Activated B cell treated with CpG ODN at 0.5 μM for 24 hours (primary cell): ENCODE measurements at regions not wholly inside any gene's neighbourhood (a gene's known extent, or its start where the extent isn't known, plus 50 kb on each side); places are given as distances from the start of the nearest gene placed in this dataset.

ENCODE experiments used
- ATAC-seq: fragments of 200-7000 bp; cut with Tn5 transposase; one replicate; pipeline ENCODE4 v1.10.0; 2021; ENCODE audit warnings: low read depth, mild to moderate bottlenecking, moderate library complexity
- CTCF ChIA-PET: fragments of 350-600 bp; sonication (Branson Sonifier 250); formaldehyde crosslinking; loops from one replicate; lab custom pipeline; 2021; ENCODE audit warnings: antibody characterized with exemption; lab: Charles Lee
- POLR2A ChIA-PET: fragments of 350-600 bp; sonication (Branson Sonifier 250); formaldehyde crosslinking; loops from one replicate; lab custom pipeline; 2021; ENCODE audit warnings: antibody characterized with exemption; lab: Charles Lee
- DNase-seq: peaks from one replicate; pipeline ENCODE4 v3.0.0; 2022
- H3K27ac Mint-ChIP-seq: one replicate; pipeline ENCODE4 v1.8.0; 2020; ENCODE audit warnings: mixed read lengths
- H3K27me3 Mint-ChIP-seq: one replicate; pipeline ENCODE4 v1.8.0; 2021; ENCODE audit warnings: mixed read lengths
- H3K36me3 Mint-ChIP-seq: one replicate; pipeline ENCODE4 v1.8.0; 2021; ENCODE audit warnings: low read depth, mixed read lengths
- H3K4me1 Mint-ChIP-seq: one replicate; pipeline ENCODE4 v1.8.0; 2021; ENCODE audit warnings: mixed read lengths
- H3K4me3 Mint-ChIP-seq: one replicate; pipeline ENCODE4 v1.8.0; 2020; ENCODE audit warnings: mild to moderate bottlenecking, mixed read lengths
- H3K9me3 Mint-ChIP-seq: one replicate; pipeline ENCODE4 v1.8.0; 2020; ENCODE audit warnings: mixed read lengths
- intact Hi-C: fragments of 100-400 bp; cut with micrococcal nuclease; formaldehyde crosslinking; loops from one replicate; pipeline ENCODE4 v1.15.1; 2024
- TF ChIP-seq, protein P1 (sequence below): fragments of 200-600 bp; IDR thresholded peaks from one replicate; pipeline ENCODE4 v1.8.0; 2022; ENCODE audit warnings: antibody characterized with exemption, mild to moderate bottlenecking

- intact Hi-C loops, result no loop called here
- ChIA-PET POLR2A (no interaction called here), CTCF (no interaction called here)
- H3K27me3 Mint-ChIP-seq, result peaks cover 5% of the 10 kb centered on the region
- no peaks in the 10 kb centered on the region for H3K36me3 Mint-ChIP-seq
- TF ChIP-seq, protein P1, sequence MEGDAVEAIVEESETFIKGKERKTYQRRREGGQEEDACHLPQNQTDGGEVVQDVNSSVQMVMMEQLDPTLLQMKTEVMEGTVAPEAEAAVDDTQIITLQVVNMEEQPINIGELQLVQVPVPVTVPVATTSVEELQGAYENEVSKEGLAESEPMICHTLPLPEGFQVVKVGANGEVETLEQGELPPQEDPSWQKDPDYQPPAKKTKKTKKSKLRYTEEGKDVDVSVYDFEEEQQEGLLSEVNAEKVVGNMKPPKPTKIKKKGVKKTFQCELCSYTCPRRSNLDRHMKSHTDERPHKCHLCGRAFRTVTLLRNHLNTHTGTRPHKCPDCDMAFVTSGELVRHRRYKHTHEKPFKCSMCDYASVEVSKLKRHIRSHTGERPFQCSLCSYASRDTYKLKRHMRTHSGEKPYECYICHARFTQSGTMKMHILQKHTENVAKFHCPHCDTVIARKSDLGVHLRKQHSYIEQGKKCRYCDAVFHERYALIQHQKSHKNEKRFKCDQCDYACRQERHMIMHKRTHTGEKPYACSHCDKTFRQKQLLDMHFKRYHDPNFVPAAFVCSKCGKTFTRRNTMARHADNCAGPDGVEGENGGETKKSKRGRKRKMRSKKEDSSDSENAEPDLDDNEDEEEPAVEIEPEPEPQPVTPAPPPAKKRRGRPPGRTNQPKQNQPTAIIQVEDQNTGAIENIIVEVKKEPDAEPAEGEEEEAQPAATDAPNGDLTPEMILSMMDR, result no peak
- no peak overlapping the region for H3K4me3 Mint-ChIP-seq
- H3K4me1 Mint-ChIP-seq, result no peaks in the 10 kb centered on the region
- no peak overlapping the region for H3K27ac Mint-ChIP-seq
- ATAC-seq, result no peak
- DNase-seq, result no peak
- no peaks in the 10 kb centered on the region for H3K9me3 Mint-ChIP-seq
Measured at GRCh38 chr12:131528667-131529066, 182.2 kb upstream of the SFSWAP start.

- Mint-ChIP-seq H3K9me3 (no peaks in the 10 kb centered on the region), H3K27me3 (peaks cover 9% of the 10 kb centered on the region), H3K4me1 (no peaks in the 10 kb centered on the region), H3K27ac (no peak overlapping the region), H3K36me3 (no peaks in the 10 kb centered on the region), H3K4me3 (no peak overlapping the region)
- ChIA-PET POLR2A (no interaction called here), CTCF (no interaction called here)
- intact Hi-C loops, result no loop called here
- TF ChIP-seq, protein P1, result no peak
- DNase-seq, result no peak
- ATAC-seq, result no peak
Measured at GRCh38 chr12:131529196-131530040, 181.5 kb upstream of the SFSWAP start.

- TF ChIP-seq, protein P1, result no peak
- peaks cover 13% of the 10 kb centered on the region for H3K27me3 Mint-ChIP-seq
- DNase-seq (no peak), ATAC-seq (no peak)
- POLR2A ChIA-PET, result no interaction called here
- CTCF ChIA-PET, result no interaction called here
- no peak overlapping the region for H3K27ac Mint-ChIP-seq
- H3K4me1 Mint-ChIP-seq, result no peaks in the 10 kb centered on the region
- intact Hi-C loops, result no loop called here
- H3K9me3 Mint-ChIP-seq, result no peaks in the 10 kb centered on the region
- H3K36me3 Mint-ChIP-seq, result no peaks in the 10 kb centered on the region
- H3K4me3 Mint-ChIP-seq, result no peak overlapping the region
Measured at GRCh38 chr12:131530041-131530332, 180.9 kb upstream of the SFSWAP start.

DNA sequence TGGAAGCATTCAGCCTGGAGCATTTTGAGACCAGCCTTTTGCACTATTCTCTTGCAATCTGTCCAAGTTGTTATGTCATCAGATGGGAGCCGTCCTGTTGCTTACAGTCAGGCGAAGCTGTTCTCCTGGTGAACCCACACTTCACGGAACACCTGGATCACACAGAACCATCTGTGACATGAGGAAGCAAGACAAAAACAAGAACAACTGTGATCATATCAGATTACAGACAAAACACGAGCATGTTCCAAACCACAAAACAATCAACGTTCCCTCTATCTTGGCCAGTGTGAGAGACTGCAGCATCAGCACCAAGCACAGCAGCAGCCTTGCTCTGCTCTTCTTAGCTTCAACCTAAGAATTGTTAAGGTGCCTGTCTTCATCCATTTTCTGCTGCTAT, 180.5 kb upstream of the SFSWAP start:
- no peak for DNase-seq
- intact Hi-C loops, result no loop called here

GRCh38 chr12:131533139-131533538, 177.8 kb upstream of the SFSWAP start:
- H3K9me3 Mint-ChIP-seq, result no peaks in the 10 kb centered on the region
- intact Hi-C loops, result no loop called here
- no peaks in the 10 kb centered on the region for H3K36me3 Mint-ChIP-seq
- no peak for DNase-seq
- H3K4me3 Mint-ChIP-seq, result no peak overlapping the region
- no peak overlapping the region for H3K27ac Mint-ChIP-seq
- TF ChIP-seq, protein P1, result no peak
- peaks cover 14% of the 10 kb centered on the region for H3K27me3 Mint-ChIP-seq
- POLR2A ChIA-PET, result no interaction called here
- H3K4me1 Mint-ChIP-seq, result no peaks in the 10 kb centered on the region
- ATAC-seq, result no peak
- CTCF ChIA-PET, result no interaction called here

More for the DNA sequence above, 180.5 kb upstream of the SFSWAP start:
- H3K27ac Mint-ChIP-seq, result no peak overlapping the region
- H3K36me3 Mint-ChIP-seq, result no peaks in the 10 kb centered on the region
- ChIA-PET POLR2A (no interaction called here), CTCF (no interaction called here)
- no peaks in the 10 kb centered on the region for H3K9me3 Mint-ChIP-seq
- H3K27me3 Mint-ChIP-seq, result peaks cover 13% of the 10 kb centered on the region
- no peak for ATAC-seq
- no peak overlapping the region for H3K4me3 Mint-ChIP-seq
- TF ChIP-seq, protein P1, result no peak
- H3K4me1 Mint-ChIP-seq, result no peaks in the 10 kb centered on the region
